H9 (cell line): ENCODE measurements at regions not wholly inside any gene's neighbourhood (a gene's known extent, or its start where the extent isn't known, plus 50 kb on each side); places are given as distances from the start of the nearest gene placed in this dataset.

Experiments used
- DNase-seq: peaks from one replicate; pipeline ENCODE4 v3.0.0-alpha.2; 2017
- H2AFZ ChIP-seq: one replicate; pipeline ENCODE4 v1.6.1; 2013; ENCODE audit warnings: mild to moderate bottlenecking, low read length, control low read depth, moderate library complexity
- H2AK5ac ChIP-seq: 2 replicates; pipeline ENCODE4 v1.6.1; 2013; ENCODE audit warnings: low read length, control low read depth, mixed read lengths; ENCODE audit not compliant: insufficient read length
- H2BK120ac ChIP-seq: one replicate; pipeline ENCODE4 v1.6.1; 2013; ENCODE audit warnings: low read depth, mild to moderate bottlenecking, low read length, control low read depth, inconsistent platforms; ENCODE audit not compliant: poor library complexity, severe bottlenecking
- H2BK12ac ChIP-seq: 2 replicates; pipeline ENCODE4 v1.6.1; 2013; ENCODE audit warnings: low read length, control low read depth, mixed read lengths, low read depth; ENCODE audit not compliant: insufficient read length
- H2BK15ac ChIP-seq: 2 replicates; pipeline ENCODE4 v1.6.1; 2013; ENCODE audit warnings: low read depth, low read length, control low read depth
- H2BK20ac ChIP-seq: one replicate; pipeline ENCODE4 v1.6.1; 2013; ENCODE audit warnings: low read depth, mild to moderate bottlenecking, low read length, control low read depth, inconsistent platforms; ENCODE audit not compliant: poor library complexity, severe bottlenecking
- H2BK5ac ChIP-seq: 2 replicates; pipeline ENCODE4 v1.6.1; 2013; ENCODE audit warnings: low read length, control low read depth, mixed read lengths; ENCODE audit not compliant: insufficient read length
- H3K14ac ChIP-seq: 2 replicates; pipeline ENCODE4 v1.6.1; 2013; ENCODE audit warnings: low read length, control low read depth; ENCODE audit not compliant: insufficient read depth
- H3K18ac ChIP-seq: 2 replicates; pipeline ENCODE4 v1.6.1; 2013; ENCODE audit warnings: low read depth, mild to moderate bottlenecking, mixed read lengths, low read length, control low read depth; ENCODE audit not compliant: insufficient read length
- H3K23ac ChIP-seq: 2 replicates; pipeline ENCODE4 v1.6.1; 2013; ENCODE audit warnings: low read length, control low read depth, mixed read lengths, low read depth; ENCODE audit not compliant: insufficient read length
- H3K23me2 ChIP-seq: 2 replicates; pipeline ENCODE4 v1.6.1; 2013; ENCODE audit warnings: low read depth, mild to moderate bottlenecking, mixed read lengths, low read length, control low read depth; ENCODE audit not compliant: insufficient read length, poor library complexity, severe bottlenecking
- H3K27ac ChIP-seq: 2 replicates; pipeline ENCODE4 v1.5.1; 2013; ENCODE audit warnings: low read length, control low read depth, mixed read lengths, low read depth; ENCODE audit not compliant: insufficient read length
- H3K27me3 ChIP-seq: 2 replicates; pipeline ENCODE4 v1.6.1; 2013; ENCODE audit warnings: low read length, control low read depth, inconsistent platforms; ENCODE audit not compliant: insufficient read depth
- H3K4ac ChIP-seq: 2 replicates; pipeline ENCODE4 v1.6.1; 2013; ENCODE audit warnings: low read depth, mild to moderate bottlenecking, control low read depth, inconsistent platforms, low read length, moderate library complexity
- H3K4me1 ChIP-seq: 2 replicates; pipeline ENCODE4 v1.6.1; 2013; ENCODE audit warnings: low read length, control low read depth, inconsistent platforms; ENCODE audit not compliant: insufficient read depth
- H3K4me2 ChIP-seq: 2 replicates; pipeline ENCODE4 v1.6.1; 2013; ENCODE audit warnings: low read length, control low read depth, mixed read lengths; ENCODE audit not compliant: insufficient read length, insufficient read depth
- H3K56ac ChIP-seq: 2 replicates; pipeline ENCODE4 v1.6.1; 2013; ENCODE audit warnings: low read depth, mild to moderate bottlenecking, mixed read lengths, low read length, control low read depth; ENCODE audit not compliant: insufficient read length
- H3K79me1 ChIP-seq: 2 replicates; pipeline ENCODE4 v1.6.1; 2013; ENCODE audit warnings: low read depth, mild to moderate bottlenecking, moderate library complexity, low read length, control low read depth, inconsistent platforms; ENCODE audit not compliant: insufficient read depth, poor library complexity, severe bottlenecking
- H3K79me2 ChIP-seq: 2 replicates; pipeline ENCODE4 v1.6.1; 2013; ENCODE audit warnings: low read length, control low read depth, inconsistent platforms; ENCODE audit not compliant: insufficient read depth
- H3K9ac ChIP-seq: 2 replicates; pipeline ENCODE4 v1.6.1; 2013; ENCODE audit warnings: low read length, control low read depth, mixed read lengths; ENCODE audit not compliant: insufficient read length; ENCODE audit errors: extremely low read depth
- H3K9me3 ChIP-seq: one replicate; pipeline ENCODE4 v1.6.1; 2013; ENCODE audit warnings: low read depth, low read length, inconsistent platforms; ENCODE audit not compliant: control insufficient read depth
- H3T11ph ChIP-seq: one replicate; pipeline ENCODE4 v1.6.1; 2013; ENCODE audit warnings: mild to moderate bottlenecking, low read length, control low read depth, inconsistent platforms
- H4K20me1 ChIP-seq: one replicate; pipeline ENCODE4 v1.6.1; 2013; ENCODE audit not compliant: control insufficient read depth, insufficient read length, insufficient read depth
- H4K5ac ChIP-seq: 2 replicates; pipeline ENCODE4 v1.6.1; 2013; ENCODE audit warnings: low read depth, mild to moderate bottlenecking, mixed read lengths, low read length, control low read depth; ENCODE audit not compliant: insufficient read length
- H4K8ac ChIP-seq: replicated peaks from 2 replicates; pipeline ENCODE4 v1.6.1; 2013; ENCODE audit warnings: low read length, control low read depth, mixed read lengths, low read depth; ENCODE audit not compliant: insufficient read length
- H4K91ac ChIP-seq: 2 replicates; pipeline ENCODE4 v1.6.1; 2013; ENCODE audit warnings: low read depth, mild to moderate bottlenecking, moderate library complexity, mixed read lengths, low read length, control low read depth; ENCODE audit not compliant: insufficient read length
- H3K27ac Mint-ChIP-seq, 3 experiments: 2 replicates in 2 of 3; 3 replicates in 1 of 3; pipeline ENCODE4 v1.8.0; 2020 to 2021; ENCODE audit warnings: mixed read lengths in 3 of 3, mild to moderate bottlenecking in 1 of 3, moderate library complexity in 1 of 3
- H3K27me3 Mint-ChIP-seq: 2 replicates; pipeline ENCODE4 v1.8.0; 2021; ENCODE audit warnings: low read depth, mild to moderate bottlenecking, moderate library complexity, mixed read lengths
- H3K36me3 Mint-ChIP-seq, 3 experiments: 2 replicates in 2 of 3; 3 replicates in 1 of 3; pipeline ENCODE4 v1.8.0; 2020 to 2021; ENCODE audit warnings: low read depth in 3 of 3, mixed read lengths in 3 of 3; ENCODE audit not compliant: insufficient read depth in 1 of 3
- H3K4me1 Mint-ChIP-seq, 2 experiments: 2 replicates each; pipeline ENCODE4 v1.8.0; 2020; ENCODE audit warnings: mixed read lengths in 2 of 2
- H3K4me3 Mint-ChIP-seq, 2 experiments: 2 replicates in 1 of 2; 3 replicates in 1 of 2; pipeline ENCODE4 v1.8.0; 2020 to 2021; ENCODE audit warnings: mild to moderate bottlenecking in 2 of 2, mixed read lengths in 2 of 2, moderate library complexity in 1 of 2
- H3K9me3 Mint-ChIP-seq, 2 experiments: 2 replicates in 1 of 2; 3 replicates in 1 of 2; pipeline ENCODE4 v1.8.0; 2020; ENCODE audit warnings: mild to moderate bottlenecking in 2 of 2, mixed read lengths in 2 of 2, moderate library complexity in 1 of 2
- WGBS: extraction: QIAGEN DNeasy Blood & Tissue Kit; methylation state at CpG from one replicate; pipeline ENCODE4 v1.1.7; 2013; ENCODE audit warnings: missing lambda C conversion rate, low lambda C conversion rate, mixed read lengths; ENCODE audit not compliant: insufficient read length; ENCODE audit errors: extremely low coverage; 5-methylcytosine and 5-hydroxymethylcytosine counted together
- TF ChIP-seq, protein P1 (sequence below): fragments of 200-600 bp; sonication (generic); conservative IDR thresholded peaks from 3 replicates; pipeline ENCODE4 v1.8.0; 2021; ENCODE audit warnings: antibody characterized with exemption, mild to moderate bottlenecking

DNA sequence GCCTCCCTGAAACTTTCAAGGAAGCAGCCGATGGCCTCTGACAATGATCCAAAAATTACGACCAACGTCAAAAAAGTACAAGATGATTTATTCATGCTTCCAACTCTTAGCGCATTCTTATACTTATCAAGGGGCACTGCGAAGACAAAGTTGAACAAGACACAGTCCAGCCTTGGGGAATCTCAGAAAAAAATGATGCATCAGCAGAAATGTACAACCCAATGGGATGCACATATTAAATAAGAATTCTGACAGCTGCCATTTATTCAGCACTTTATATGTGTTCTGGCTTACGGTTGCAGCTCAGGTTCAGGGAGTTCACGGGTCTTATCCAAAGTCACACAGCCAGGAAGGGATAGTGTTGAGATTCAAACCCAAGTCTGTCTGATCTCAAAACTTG lies 96.0 kb upstream of the CPLX2 start:
- Histone ChIP-seq H3K4me2 (no peak overlapping the region), H3K27ac (no peak overlapping the region), H3K23me2 (peaks cover 7% of the 10 kb centered on the region), H3K4me1 (no peaks in the 10 kb centered on the region), H3K27me3 (no peaks in the 10 kb centered on the region; the same call in 1 of the 2 replicates), H3K56ac (no peak overlapping the region), H2BK20ac (no peak overlapping the region), H3K4ac (no peak overlapping the region), H4K20me1 (no peaks in the 10 kb centered on the region), H3K9me3 (no peaks in the 10 kb centered on the region), H3K79me1 (no peaks in the 10 kb centered on the region), H3K23ac (no peak overlapping the region), H2BK15ac (no peak overlapping the region), H3K9ac (no peak overlapping the region), H4K5ac (no peak overlapping the region), H3K79me2 (no peaks in the 10 kb centered on the region), H4K8ac (no peak overlapping the region), H4K91ac (no peak overlapping the region), H2BK5ac (no peak overlapping the region), H3K14ac (no peak overlapping the region), H2BK120ac (no peak overlapping the region), H3K18ac (no peak overlapping the region), H2AK5ac (no peak overlapping the region), H2BK12ac (no peak overlapping the region), H3T11ph (no peak overlapping the region), H2AFZ (no peak overlapping the region)
- no peak for DNase-seq
- no peak overlapping the region for H3K4me3 Mint-ChIP-seq
- no peak overlapping the region for H3K27ac Mint-ChIP-seq
- H3K9me3 Mint-ChIP-seq, result no peaks in the 10 kb centered on the region; a peak in 1 of 5 replicates
- H3K36me3 Mint-ChIP-seq, result no peaks in the 10 kb centered on the region
- H3K4me1 Mint-ChIP-seq, result peaks cover 10 to 18% of the 10 kb centered on the region in 2 experiments
- peaks cover 37% of the 10 kb centered on the region for H3K27me3 Mint-ChIP-seq
- TF ChIP-seq, protein P1, sequence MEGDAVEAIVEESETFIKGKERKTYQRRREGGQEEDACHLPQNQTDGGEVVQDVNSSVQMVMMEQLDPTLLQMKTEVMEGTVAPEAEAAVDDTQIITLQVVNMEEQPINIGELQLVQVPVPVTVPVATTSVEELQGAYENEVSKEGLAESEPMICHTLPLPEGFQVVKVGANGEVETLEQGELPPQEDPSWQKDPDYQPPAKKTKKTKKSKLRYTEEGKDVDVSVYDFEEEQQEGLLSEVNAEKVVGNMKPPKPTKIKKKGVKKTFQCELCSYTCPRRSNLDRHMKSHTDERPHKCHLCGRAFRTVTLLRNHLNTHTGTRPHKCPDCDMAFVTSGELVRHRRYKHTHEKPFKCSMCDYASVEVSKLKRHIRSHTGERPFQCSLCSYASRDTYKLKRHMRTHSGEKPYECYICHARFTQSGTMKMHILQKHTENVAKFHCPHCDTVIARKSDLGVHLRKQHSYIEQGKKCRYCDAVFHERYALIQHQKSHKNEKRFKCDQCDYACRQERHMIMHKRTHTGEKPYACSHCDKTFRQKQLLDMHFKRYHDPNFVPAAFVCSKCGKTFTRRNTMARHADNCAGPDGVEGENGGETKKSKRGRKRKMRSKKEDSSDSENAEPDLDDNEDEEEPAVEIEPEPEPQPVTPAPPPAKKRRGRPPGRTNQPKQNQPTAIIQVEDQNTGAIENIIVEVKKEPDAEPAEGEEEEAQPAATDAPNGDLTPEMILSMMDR, result no peak
- no CpG with 5 or more reads among the region's 7 CpGs for WGBS
